ENCODE measurements at regions not wholly inside any gene's neighbourhood (a gene's known extent, or its start where the extent isn't known, plus 50 kb on each side); places are given as distances from the start of the nearest gene placed in this dataset.

GRCh38 chr11:37533087-37533486 lies 935.1 kb upstream of the RAG2 start:
- DNase-seq (ENCODE audit: low read depth in 2 of 2), result no peak

- no peak for DNase-seq (ENCODE audit: low read depth in 2 of 2)
These were observed 934.2 kb upstream of the RAG2 start for GRCh38 chr11:37532271-37532670.

- DNase-seq (ENCODE audit: low read depth in 2 of 2), result no peak
These were observed 929.5 kb upstream of the RAG2 start for GRCh38 chr11:37527545-37527944.

GRCh38 chr11:37525336-37525735 lies 927.3 kb upstream of the RAG2 start:
- DNase-seq (ENCODE audit: low read depth in 2 of 2), result no peak

GRCh38 chr11:37519781-37520180 lies 921.7 kb upstream of the RAG2 start:
- peak; percentile 26 to 29 for DNase-seq (ENCODE audit: low read depth in 2 of 2)

- DNase-seq (ENCODE audit: low read depth in 2 of 2), result peak in 1 of 2 experiments; percentile 24
These were observed 914.2 kb upstream of the RAG2 start for GRCh38 chr11:37512156-37512780.

- peak; percentile 86 to 88 for DNase-seq (ENCODE audit: low read depth in 2 of 2)
These were observed 913.4 kb upstream of the RAG2 start for GRCh38 chr11:37511425-37511933.

GRCh38 chr11:37509506-37509905 lies 911.5 kb upstream of the RAG2 start:
- DNase-seq (ENCODE audit: low read depth in 2 of 2), result no peak

- DNase-seq (ENCODE audit: low read depth in 2 of 2), result no peak
These were observed 908.5 kb upstream of the RAG2 start for GRCh38 chr11:37506531-37506930.

GRCh38 chr11:37505406-37505805 lies 907.4 kb upstream of the RAG2 start:
- no peak for DNase-seq (ENCODE audit: low read depth in 2 of 2)

- peak; percentile 90 to 91 for DNase-seq (ENCODE audit: low read depth in 2 of 2)
These were observed 906.9 kb upstream of the RAG2 start for GRCh38 chr11:37504921-37505320.

GRCh38 chr11:37504060-37504611 lies 906.1 kb upstream of the RAG2 start:
- peak; percentile 76 to 77 for DNase-seq (ENCODE audit: low read depth in 2 of 2)

GRCh38 chr11:37503411-37504059 lies 905.5 kb upstream of the RAG2 start:
- DNase-seq (ENCODE audit: low read depth in 2 of 2), result no peak

GRCh38 chr11:37502202-37502601 lies 904.2 kb upstream of the RAG2 start:
- no peak for DNase-seq (ENCODE audit: low read depth in 2 of 2)

- DNase-seq (ENCODE audit: low read depth in 2 of 2), result no peak
These were observed 902.4 kb upstream of the RAG2 start for GRCh38 chr11:37500425-37500824.

GRCh38 chr11:37497326-37497725 lies 899.3 kb upstream of the RAG2 start:
- no peak for DNase-seq (ENCODE audit: low read depth in 2 of 2)

GRCh38 chr11:37496201-37496600 lies 898.2 kb upstream of the RAG2 start:
- DNase-seq (ENCODE audit: low read depth in 2 of 2), result no peak

GRCh38 chr11:37484298-37484697 lies 886.3 kb upstream of the RAG2 start:
- DNase-seq (ENCODE audit: low read depth in 2 of 2), result no peak

GRCh38 chr11:37483761-37484160 lies 885.7 kb upstream of the RAG2 start:
- no peak for DNase-seq (ENCODE audit: low read depth in 2 of 2)

GRCh38 chr11:37474889-37475288 lies 876.9 kb upstream of the RAG2 start:
- no peak for DNase-seq (ENCODE audit: low read depth in 2 of 2)

- no peak for DNase-seq (ENCODE audit: low read depth in 2 of 2)
These were observed 870.3 kb upstream of the RAG2 start for GRCh38 chr11:37468344-37468743.

GRCh38 chr11:37465221-37465620 lies 867.2 kb upstream of the RAG2 start:
- DNase-seq (ENCODE audit: low read depth in 2 of 2), result no peak

- no peak for DNase-seq (ENCODE audit: low read depth in 2 of 2)
These were observed 861.4 kb upstream of the RAG2 start for GRCh38 chr11:37459456-37459855.
